ENCODE measurements at regions not wholly inside any gene's neighbourhood (a gene's known extent, or its start where the extent isn't known, plus 50 kb on each side); places are given as distances from the start of the nearest gene placed in this dataset.

- TF ChIP-seq CTCF (IDR thresholded peaks at IDR 0.05): no peak
- Mint-ChIP-seq H3K27ac (ENCODE audit: unreplicated experiment) (no peak overlapping the region), H3K4me1 (ENCODE audit: unreplicated experiment) (no peaks in the 10 kb centered on the region), H3K27me3 (ENCODE audit: unreplicated experiment) (peaks cover 37% of the 10 kb centered on the region), H3K9me3 (ENCODE audit: unreplicated experiment) (peaks cover 7% of the 10 kb centered on the region), H3K4me3 (ENCODE audit: unreplicated experiment) (no peak overlapping the region), H3K36me3 (ENCODE audit: unreplicated experiment) (no peaks in the 10 kb centered on the region)
- no peak for DNase-seq (ENCODE audit: extremely low spot score, unreplicated experiment)
These were observed 288.7 kb downstream of the RPAP3 start for GRCh38 chr12:47417121-47417520.

GRCh38 chr12:47415054-47415453, 290.8 kb downstream of the RPAP3 start:
- peaks cover 7% of the 10 kb centered on the region for H3K9me3 Mint-ChIP-seq (ENCODE audit: unreplicated experiment)
- H3K27ac Mint-ChIP-seq (ENCODE audit: unreplicated experiment): no peak overlapping the region
- no peaks in the 10 kb centered on the region for H3K36me3 Mint-ChIP-seq (ENCODE audit: unreplicated experiment)
- DNase-seq (ENCODE audit: extremely low spot score, unreplicated experiment): no peak
- peaks cover 52% of the 10 kb centered on the region for H3K27me3 Mint-ChIP-seq (ENCODE audit: unreplicated experiment)
- H3K4me3 Mint-ChIP-seq (ENCODE audit: unreplicated experiment): no peak overlapping the region
- no peaks in the 10 kb centered on the region for H3K4me1 Mint-ChIP-seq (ENCODE audit: unreplicated experiment)
- TF ChIP-seq CTCF (IDR thresholded peaks at IDR 0.05): no peak

GRCh38 chr12:47414511-47414910, 291.3 kb downstream of the RPAP3 start:
- H3K9me3 Mint-ChIP-seq (ENCODE audit: unreplicated experiment): peaks cover 7% of the 10 kb centered on the region
- no peaks in the 10 kb centered on the region for H3K4me1 Mint-ChIP-seq (ENCODE audit: unreplicated experiment)
- H3K27me3 Mint-ChIP-seq (ENCODE audit: unreplicated experiment): peaks cover 51% of the 10 kb centered on the region
- no peak for DNase-seq (ENCODE audit: extremely low spot score, unreplicated experiment)
- no peak overlapping the region for H3K27ac Mint-ChIP-seq (ENCODE audit: unreplicated experiment)
- TF ChIP-seq CTCF (IDR thresholded peaks at IDR 0.05): no peak
- H3K36me3 Mint-ChIP-seq (ENCODE audit: unreplicated experiment): no peaks in the 10 kb centered on the region
- H3K4me3 Mint-ChIP-seq (ENCODE audit: unreplicated experiment): no peak overlapping the region

- Mint-ChIP-seq H3K4me3 (ENCODE audit: unreplicated experiment) (no peak overlapping the region), H3K9me3 (ENCODE audit: unreplicated experiment) (peaks cover 7% of the 10 kb centered on the region)
- DNase-seq (ENCODE audit: extremely low spot score, unreplicated experiment): no peak
These were observed 292.0 kb downstream of the RPAP3 start for GRCh38 chr12:47413806-47414205.

GRCh38 chr12:47412601-47413236, 293.1 kb downstream of the RPAP3 start:
- no peaks in the 10 kb centered on the region for H3K4me1 Mint-ChIP-seq (ENCODE audit: unreplicated experiment)
- no peak for DNase-seq (ENCODE audit: extremely low spot score, unreplicated experiment)
- H3K36me3 Mint-ChIP-seq (ENCODE audit: unreplicated experiment): no peaks in the 10 kb centered on the region
- H3K27ac Mint-ChIP-seq (ENCODE audit: unreplicated experiment): no peak overlapping the region
- no peak overlapping the region for H3K4me3 Mint-ChIP-seq (ENCODE audit: unreplicated experiment)
- TF ChIP-seq CTCF (IDR thresholded peaks at IDR 0.05): no peak
- peaks cover 7% of the 10 kb centered on the region for H3K9me3 Mint-ChIP-seq (ENCODE audit: unreplicated experiment)
- H3K27me3 Mint-ChIP-seq (ENCODE audit: unreplicated experiment): peaks cover 56% of the 10 kb centered on the region

More at GRCh38 chr12:47413806-47414205, 292.0 kb downstream of the RPAP3 start:
- Mint-ChIP-seq H3K36me3 (ENCODE audit: unreplicated experiment) (no peaks in the 10 kb centered on the region), H3K27me3 (ENCODE audit: unreplicated experiment) (peaks cover 56% of the 10 kb centered on the region), H3K27ac (ENCODE audit: unreplicated experiment) (no peak overlapping the region), H3K4me1 (ENCODE audit: unreplicated experiment) (no peaks in the 10 kb centered on the region)
- TF ChIP-seq CTCF (IDR thresholded peaks at IDR 0.05): no peak
